HEK293 (cell line): ENCODE measurements at regions not wholly inside any gene's neighbourhood (a gene's known extent, or its start where the extent isn't known, plus 50 kb on each side); places are given as distances from the start of the nearest gene placed in this dataset.

Experiments
- CTCF ChIA-PET: fragments of 350-600 bp; formaldehyde crosslinking; extraction: SDS; loops from one replicate; lab custom pipeline; 2021; ENCODE audit warnings: antibody characterized with exemption; lab: Yijun Ruan, JAX
- POLR2A ChIA-PET: fragments of 300-600 bp; formaldehyde crosslinking; extraction: SDS; loops from one replicate; lab custom pipeline; 2020; ENCODE audit warnings: antibody characterized with exemption, inconsistent platforms; lab: Yijun Ruan, JAX
- H3K27ac ChIP-seq: fragments of 200-500 bp; sonication (Bioruptor generic); 2 replicates; pipeline ENCODE4 v1.5.1; 2014; ENCODE audit warnings: low read depth, low read length, control low read depth, inconsistent platforms; ENCODE audit errors: extremely low read depth
- H3K36me3 ChIP-seq, 2 experiments: fragments of 200-500 bp in 1 of 2; sonication (Bioruptor generic) in 1 of 2; 1 replicate in 1 of 2; 2 replicates in 1 of 2; pipeline ENCODE4 v1.5.1; 2014 to 2017; ENCODE audit warnings: inconsistent platforms in 2 of 2, low read length in 2 of 2; ENCODE audit not compliant: control insufficient read depth in 2 of 2, insufficient read depth in 1 of 2
- H3K4me1 ChIP-seq: fragments of 200-500 bp; sonication (Bioruptor generic); 2 replicates; pipeline ENCODE4 v1.5.1; 2014; ENCODE audit warnings: mild to moderate bottlenecking, low read length, inconsistent platforms; ENCODE audit not compliant: control insufficient read depth, insufficient read depth
- H3K4me3 ChIP-seq: 2 replicates; pipeline ENCODE4 v1.5.1; 2011; ENCODE audit warnings: low read depth, mild to moderate bottlenecking, control low read depth, low read length, moderate library complexity
- H3K9me3 ChIP-seq: fragments of 200-500 bp; sonication (Bioruptor generic); 2 replicates; pipeline ENCODE4 v1.5.1; 2014; ENCODE audit warnings: low read depth, low read length, inconsistent platforms; ENCODE audit not compliant: control insufficient read depth, insufficient read depth
- HIC1 ChIP-seq: fragments of 450-650 bp; formaldehyde crosslinking; IDR thresholded peaks from 2 replicates; pipeline ENCODE4 v1.5.1; 2016; ENCODE audit warnings: missing biosample characterization, missing genetic modification characterization
- KLF10 ChIP-seq: fragments of 450-650 bp; IDR thresholded peaks from 2 replicates; pipeline ENCODE4 v1.5.1; 2018; ENCODE audit warnings: missing biosample characterization, mild to moderate bottlenecking, missing genetic modification characterization
- MYNN ChIP-seq: fragments of 450-650 bp; formaldehyde crosslinking; IDR thresholded peaks from 2 replicates; pipeline ENCODE4 v1.5.1; 2016; ENCODE audit warnings: missing biosample characterization, missing genetic modification characterization, borderline replicate concordance
- PRDM1 ChIP-seq: fragments of 450-650 bp; formaldehyde crosslinking; IDR thresholded peaks from 2 replicates; pipeline ENCODE4; 2016; ENCODE audit warnings: missing biosample characterization, missing genetic modification characterization
- SALL2 ChIP-seq: fragments of 450-650 bp; formaldehyde crosslinking; IDR thresholded peaks from 2 replicates; pipeline ENCODE4 v1.5.0; 2017; ENCODE audit warnings: missing biosample characterization, mild to moderate bottlenecking, missing genetic modification characterization, borderline replicate concordance
- ZBTB10 ChIP-seq: fragments of 450-650 bp; formaldehyde crosslinking; IDR thresholded peaks from 2 replicates; pipeline ENCODE4 v1.5.1; 2016; ENCODE audit warnings: missing biosample characterization, missing genetic modification characterization
- ZNF10 ChIP-seq: fragments of 450-650 bp; formaldehyde crosslinking; IDR thresholded peaks from 2 replicates; pipeline ENCODE4 v1.5.1; 2017; ENCODE audit warnings: missing biosample characterization, missing genetic modification characterization
- ZNF16 ChIP-seq: fragments of 450-650 bp; formaldehyde crosslinking; IDR thresholded peaks from 2 replicates; pipeline ENCODE4 v1.5.1; 2016; ENCODE audit warnings: low read depth, missing biosample characterization, missing genetic modification characterization
- ZNF202 ChIP-seq: fragments of 450-650 bp; formaldehyde crosslinking; IDR thresholded peaks from 2 replicates; pipeline ENCODE4 v1.5.1; 2016; ENCODE audit warnings: missing biosample characterization, missing genetic modification characterization, borderline replicate concordance
- ZNF248 ChIP-seq: fragments of 450-650 bp; formaldehyde crosslinking; IDR thresholded peaks from 2 replicates; pipeline ENCODE4 v1.5.1; 2017; ENCODE audit warnings: missing biosample characterization, missing genetic modification characterization
- ZNF311 ChIP-seq: fragments of 450-650 bp; formaldehyde crosslinking; IDR thresholded peaks from 2 replicates; pipeline ENCODE4 v1.5.1; 2017; ENCODE audit warnings: missing biosample characterization, missing genetic modification characterization, borderline replicate concordance
- ZNF488 ChIP-seq: fragments of 450-650 bp; formaldehyde crosslinking; IDR thresholded peaks from 2 replicates; pipeline ENCODE4 v1.5.1; 2016; ENCODE audit warnings: missing biosample characterization, missing genetic modification characterization
- ZNF510 ChIP-seq: fragments of 450-650 bp; formaldehyde crosslinking; IDR thresholded peaks from 2 replicates; pipeline ENCODE4 v1.5.1; 2018; ENCODE audit warnings: mild to moderate bottlenecking, missing genetic modification characterization, missing biosample characterization; ENCODE audit not compliant: insufficient replicate concordance
- ZNF514 ChIP-seq: fragments of 450-650 bp; formaldehyde crosslinking; IDR thresholded peaks from 2 replicates; pipeline ENCODE4 v1.5.1; 2016; ENCODE audit warnings: missing biosample characterization, missing genetic modification characterization
- ZNF548 ChIP-seq: fragments of 450-650 bp; formaldehyde crosslinking; IDR thresholded peaks from 2 replicates; pipeline ENCODE4 v1.5.1; 2016; ENCODE audit warnings: missing biosample characterization, missing genetic modification characterization
- ZNF621 ChIP-seq: fragments of 450-650 bp; formaldehyde crosslinking; IDR thresholded peaks from 2 replicates; pipeline ENCODE4 v1.5.1; 2017; ENCODE audit warnings: missing biosample characterization, missing genetic modification characterization
- ZNF768 ChIP-seq: fragments of 450-650 bp; formaldehyde crosslinking; IDR thresholded peaks from 2 replicates; pipeline ENCODE4 v1.5.1; 2018; ENCODE audit warnings: missing biosample characterization, mild to moderate bottlenecking, missing genetic modification characterization
- ZNF776 ChIP-seq: fragments of 450-650 bp; formaldehyde crosslinking; IDR thresholded peaks from 2 replicates; pipeline ENCODE4 v1.5.0; 2017; ENCODE audit warnings: missing biosample characterization, missing genetic modification characterization, borderline replicate concordance
- ZXDB ChIP-seq: fragments of 450-650 bp; formaldehyde crosslinking; IDR thresholded peaks from 2 replicates; pipeline ENCODE4 v1.5.1; 2016; ENCODE audit warnings: missing biosample characterization, missing genetic modification characterization

GRCh38 chr3:25971736-25972135 lies 181.8 kb downstream of the OXSM start:
- no peak for TF ChIP-seq ZXDB
- no peak for TF ChIP-seq ZNF311
- no peak for TF ChIP-seq ZNF548 (tag by site-specific recombination)
- TF ChIP-seq ZNF514 (tag by site-specific recombination), result no peak
- no peak for TF ChIP-seq ZNF202 (tag by site-specific recombination)
- no peak for TF ChIP-seq ZNF621 (tag by site-specific recombination)
- TF ChIP-seq PRDM1 (tag by site-specific recombination), result no peak
- TF ChIP-seq MYNN, result no peak
- Histone ChIP-seq H3K9me3 (no peaks in the 10 kb centered on the region), H3K4me3 (no peak overlapping the region), H3K27ac (no peak overlapping the region), H3K36me3 (no peaks in the 10 kb centered on the region), H3K4me1 (no peaks in the 10 kb centered on the region)
- ChIA-PET CTCF (no interaction called here), POLR2A (no interaction called here)

- POLR2A ChIA-PET, result no interaction called here
Measured at GRCh38 chr3:25973122-25973521, 183.2 kb downstream of the OXSM start.

More at GRCh38 chr3:25973122-25973521, 183.2 kb downstream of the OXSM start:
- TF ChIP-seq ZNF16 (tag by site-specific recombination) (no peak), SALL2 (no peak), ZNF510 (no peak), ZNF776 (tag by site-specific recombination) (no peak), ZNF768 (tag by site-specific recombination) (no peak), HIC1 (tag by site-specific recombination) (no peak), KLF10 (tag by site-specific recombination) (no peak), ZNF248 (no peak), ZBTB10 (no peak), ZNF10 (tag by site-specific recombination) (no peak), ZNF488 (tag by site-specific recombination) (no peak)
- no peaks in the 10 kb centered on the region for H3K9me3 ChIP-seq
- H3K4me3 ChIP-seq, result no peak overlapping the region
- H3K36me3 ChIP-seq, result no peaks in the 10 kb centered on the region
- CTCF ChIA-PET, result no interaction called here
- H3K27ac ChIP-seq, result no peak overlapping the region
- no peaks in the 10 kb centered on the region for H3K4me1 ChIP-seq
